HG03159 (cell line): ENCODE measurements at regions not wholly inside any gene's neighbourhood (a gene's known extent, or its start where the extent isn't known, plus 50 kb on each side); places are given as distances from the start of the nearest gene placed in this dataset.

Experiments
- ATAC-seq: cut with Tn5 transposase; IDR thresholded peaks from one replicate; pipeline ENCODE4 v1.9.1; 2021; ENCODE audit warnings: mild to moderate bottlenecking, moderate library complexity; ENCODE audit not compliant: unreplicated experiment

DNA sequence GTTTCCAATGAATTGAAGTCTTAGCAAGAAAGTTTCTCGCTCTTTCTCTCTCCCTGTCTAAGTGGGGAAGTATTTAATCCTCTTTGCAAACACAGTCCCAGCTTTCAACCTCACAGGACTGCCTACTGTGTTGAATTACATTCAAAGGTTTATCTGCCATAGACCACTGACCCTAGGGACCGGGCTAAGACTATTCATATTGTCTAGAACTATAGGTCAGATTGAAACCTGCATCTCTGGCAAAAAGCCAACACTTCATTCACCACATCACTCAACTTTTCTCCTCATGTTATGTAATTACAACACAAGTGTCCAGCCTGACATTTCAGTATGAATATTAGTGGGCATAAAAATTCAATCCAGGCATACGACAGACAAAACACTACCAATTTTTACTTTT lies 314.7 kb upstream of the RSPO3 start:
- peak; percentile 42 for ATAC-seq

DNA sequence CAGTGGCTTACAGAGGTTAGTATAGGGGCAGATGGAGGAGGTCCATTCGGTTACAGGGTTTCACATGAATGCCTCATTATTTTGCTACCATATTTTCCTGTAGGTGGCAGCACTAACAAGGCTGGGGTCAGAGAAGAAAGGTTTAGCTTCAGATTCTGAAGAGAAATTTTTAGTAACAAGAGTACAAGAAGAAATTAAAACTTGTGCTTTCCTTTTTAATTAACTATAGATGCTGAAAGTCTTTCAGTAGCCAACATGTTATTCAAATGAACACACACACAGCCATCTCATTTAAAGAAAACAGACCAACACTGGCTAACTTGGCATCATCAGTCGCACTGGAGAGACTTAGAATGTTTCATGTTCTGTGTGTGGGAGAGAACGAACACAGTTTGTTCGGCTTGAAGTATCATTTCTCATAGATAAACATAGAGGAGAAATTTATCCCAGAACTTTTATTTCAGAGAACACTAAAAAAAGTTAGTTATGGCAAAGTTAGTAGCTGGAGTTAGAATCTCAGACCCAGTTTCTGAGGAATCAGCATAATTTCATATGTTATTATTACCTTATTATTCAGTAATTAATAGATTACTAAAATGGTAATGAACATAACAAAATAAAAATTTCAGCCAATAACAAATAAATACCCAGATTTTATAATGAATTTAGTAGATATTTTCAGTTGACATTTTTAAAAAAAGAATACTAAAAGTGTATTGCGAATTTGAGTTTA lies 314.0 kb upstream of the RSPO3 start:
- ATAC-seq, result peak; percentile 90

DNA sequence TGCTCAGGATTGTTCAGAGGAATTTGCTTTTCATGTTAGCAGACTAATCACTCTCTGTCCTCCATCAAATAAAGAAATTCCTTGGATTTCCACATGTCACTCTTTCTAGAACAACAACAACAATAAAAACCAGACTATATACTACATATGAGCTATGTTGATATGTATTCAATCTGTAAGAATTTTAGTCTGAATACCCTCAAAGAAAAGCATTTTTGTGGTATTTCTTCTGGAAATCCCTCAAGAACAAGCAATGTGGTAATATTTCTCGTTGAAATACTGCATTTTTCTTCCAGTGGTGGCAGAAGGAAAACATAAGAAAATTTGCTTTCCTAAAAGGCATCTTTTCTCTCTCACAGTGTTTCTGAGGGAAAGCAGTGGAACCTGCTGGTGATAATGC lies 312.6 kb upstream of the RSPO3 start:
- no peak for ATAC-seq

DNA sequence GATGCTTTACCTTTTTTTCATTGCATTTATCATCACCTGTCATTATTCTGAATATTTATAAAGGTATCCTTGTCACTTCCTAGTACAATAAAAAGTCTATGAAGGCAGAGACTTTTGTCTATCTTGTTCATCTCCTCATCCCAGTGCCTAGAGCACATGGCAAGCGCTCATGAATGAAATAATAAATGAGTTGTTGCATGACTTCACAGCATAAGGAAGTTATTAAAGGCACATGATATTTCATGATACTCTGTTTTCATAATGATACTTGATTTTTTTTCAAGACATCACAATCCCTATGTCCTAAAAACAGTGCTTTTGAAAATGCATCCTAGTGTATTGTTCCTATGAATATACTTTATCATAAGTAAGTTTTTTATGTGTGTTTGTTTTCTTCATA lies 310.6 kb upstream of the RSPO3 start:
- ATAC-seq, result no peak

DNA sequence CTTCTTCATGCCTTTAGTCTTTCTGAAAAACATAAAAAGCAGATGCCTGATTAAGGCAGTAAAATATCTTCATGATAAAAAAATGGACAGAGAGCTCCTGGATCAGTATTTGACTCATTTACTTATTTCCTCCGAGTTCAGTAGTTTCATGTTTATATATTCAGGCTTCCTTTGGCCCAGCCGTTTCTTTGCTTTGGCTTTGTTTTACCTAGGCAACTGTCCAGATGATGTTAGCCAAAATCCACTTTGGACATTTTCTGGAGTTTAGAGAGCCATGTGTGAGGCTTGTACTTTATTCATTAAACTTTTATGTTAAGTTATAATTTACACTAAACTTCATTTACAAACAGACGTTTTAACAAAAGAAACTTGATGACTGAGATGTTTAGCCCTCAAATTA lies 307.1 kb upstream of the RSPO3 start:
- no peak for ATAC-seq

DNA sequence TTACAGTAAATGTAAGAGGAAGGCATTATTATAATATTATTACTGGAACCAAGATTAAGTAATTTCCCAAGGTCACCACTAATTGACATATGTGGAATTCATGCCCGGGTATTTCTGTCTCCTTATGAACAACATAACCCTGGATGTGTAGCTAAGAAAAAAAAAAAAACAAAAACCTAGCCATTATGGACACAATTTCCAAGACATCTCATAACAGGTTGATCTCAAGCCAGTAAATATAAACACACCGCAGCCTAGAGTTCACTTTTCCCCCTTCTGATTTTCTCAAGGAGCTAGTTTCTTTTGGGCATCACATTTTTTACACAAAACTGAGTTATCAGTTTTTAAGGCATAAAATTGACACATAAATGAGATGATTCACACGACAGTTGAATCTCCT lies 306.5 kb upstream of the RSPO3 start:
- no peak for ATAC-seq

DNA sequence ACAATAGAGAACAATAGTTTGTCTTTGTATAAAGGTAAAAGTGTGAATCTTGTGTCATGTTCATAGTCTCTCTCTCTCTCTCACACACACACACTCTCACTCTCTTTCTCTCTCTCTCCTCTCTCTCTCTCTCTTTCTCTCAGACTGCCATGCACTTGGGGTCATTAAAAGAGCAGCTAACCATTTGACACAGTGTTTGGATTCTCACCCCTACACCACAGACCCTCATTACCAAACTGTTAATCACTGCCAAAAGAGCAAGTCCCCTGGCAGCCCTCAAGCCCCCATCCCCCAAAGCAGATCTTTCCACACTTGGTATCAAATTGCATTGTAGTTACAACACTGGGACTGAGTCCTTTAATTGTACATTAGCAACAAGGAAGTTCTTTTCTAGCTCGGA lies 305.8 kb upstream of the RSPO3 start:
- ATAC-seq, result no peak

DNA sequence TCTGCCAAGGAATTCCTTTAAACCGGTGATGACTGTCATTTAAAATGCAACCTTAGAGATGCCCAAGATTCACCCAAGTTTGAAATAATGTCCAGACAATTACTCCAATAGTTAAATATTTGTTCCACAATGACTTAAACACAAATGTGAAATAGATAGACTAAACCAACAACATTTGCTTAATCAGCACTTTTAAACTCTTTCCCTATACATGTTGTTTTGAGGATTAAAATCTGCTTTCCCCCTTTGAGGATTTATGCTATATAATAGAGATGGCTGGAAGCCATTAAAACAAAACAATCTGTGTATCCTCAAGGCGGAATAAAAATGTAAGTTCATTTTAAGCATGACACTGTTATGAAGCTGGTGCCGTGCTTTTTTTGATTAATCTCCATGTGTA lies 297.8 kb upstream of the RSPO3 start:
- no peak for ATAC-seq

DNA sequence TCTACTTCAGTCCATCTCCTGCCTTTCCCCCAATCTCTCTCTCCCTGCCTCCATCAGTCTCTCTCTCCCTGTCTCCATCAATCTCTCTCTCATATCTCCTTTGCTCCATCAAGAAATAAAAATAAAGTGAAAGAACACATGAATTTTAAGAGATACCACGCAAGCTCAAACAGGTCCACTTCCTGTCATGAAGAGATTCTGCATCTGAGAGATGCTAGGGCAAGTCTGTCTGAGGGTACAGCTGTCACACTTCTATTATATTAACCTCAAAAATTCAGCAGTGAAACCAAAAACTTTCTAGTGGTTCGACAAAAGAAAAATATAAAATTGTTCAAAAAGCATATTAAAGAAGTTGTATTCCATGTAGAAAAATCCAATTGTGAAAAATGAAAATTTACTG lies 296.8 kb upstream of the RSPO3 start:
- ATAC-seq, result no peak

DNA sequence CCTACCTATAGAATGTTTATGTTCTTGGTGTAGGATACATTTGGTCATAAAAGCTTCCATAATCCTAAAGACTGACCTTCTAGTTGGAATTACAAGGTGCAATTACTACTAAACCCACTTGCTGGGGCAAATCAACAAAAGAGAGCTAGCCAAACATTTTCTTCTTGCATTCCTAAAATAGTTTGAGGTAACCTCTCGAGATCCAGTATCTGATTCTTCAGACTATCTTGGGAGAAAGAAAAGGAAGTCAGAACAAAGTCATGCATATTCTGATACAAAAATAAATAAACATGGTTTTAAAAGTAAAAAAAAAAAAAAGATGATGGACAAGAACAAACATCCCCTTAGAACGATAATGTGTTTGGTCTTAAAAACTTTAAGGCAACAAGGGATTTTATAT lies 294.2 kb upstream of the RSPO3 start:
- no peak for ATAC-seq

DNA sequence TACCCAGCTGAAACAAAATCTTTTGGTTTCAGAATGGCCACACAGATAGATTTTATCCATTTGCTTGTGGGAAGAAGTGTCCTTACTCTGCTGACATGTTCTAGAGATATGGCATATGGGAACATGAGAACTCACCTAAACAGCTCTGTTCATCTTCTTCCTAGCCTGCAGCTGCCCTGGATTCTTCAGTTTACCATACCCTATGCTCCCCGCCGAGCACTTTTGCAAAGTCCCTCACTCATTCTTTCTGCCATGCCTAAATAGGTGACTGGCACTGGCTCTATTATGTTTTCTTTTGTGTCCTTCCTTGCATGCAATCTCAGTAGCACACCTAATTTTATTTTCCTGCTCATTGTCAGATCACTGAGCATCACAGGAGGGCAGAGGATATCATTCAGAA lies 293.7 kb upstream of the RSPO3 start:
- no peak for ATAC-seq

DNA sequence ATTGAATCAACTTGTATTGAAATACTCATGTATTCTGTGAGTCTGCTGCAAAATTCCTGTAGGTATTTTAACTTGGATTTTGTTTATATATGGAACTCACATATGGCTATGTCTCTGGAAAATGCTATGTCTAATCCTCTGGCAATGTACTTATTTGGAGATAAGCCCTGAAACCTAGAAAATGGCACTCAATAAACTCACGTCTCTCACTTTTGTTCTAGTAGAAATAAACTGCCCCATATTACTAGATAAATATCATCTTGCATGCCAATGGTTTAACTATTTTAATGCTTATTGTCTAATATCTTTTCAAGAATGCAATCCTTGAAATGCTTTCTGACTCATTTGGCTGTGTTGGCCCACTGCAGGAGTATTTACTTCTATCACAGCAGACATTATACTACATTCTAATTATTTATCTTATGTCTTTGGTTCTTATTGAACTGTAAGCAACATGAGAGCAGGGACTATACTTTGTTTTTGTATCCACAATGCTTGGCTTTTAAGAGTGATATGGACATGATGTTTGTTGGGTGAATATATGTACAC lies 292.2 kb upstream of the RSPO3 start:
- ATAC-seq, result no peak

DNA sequence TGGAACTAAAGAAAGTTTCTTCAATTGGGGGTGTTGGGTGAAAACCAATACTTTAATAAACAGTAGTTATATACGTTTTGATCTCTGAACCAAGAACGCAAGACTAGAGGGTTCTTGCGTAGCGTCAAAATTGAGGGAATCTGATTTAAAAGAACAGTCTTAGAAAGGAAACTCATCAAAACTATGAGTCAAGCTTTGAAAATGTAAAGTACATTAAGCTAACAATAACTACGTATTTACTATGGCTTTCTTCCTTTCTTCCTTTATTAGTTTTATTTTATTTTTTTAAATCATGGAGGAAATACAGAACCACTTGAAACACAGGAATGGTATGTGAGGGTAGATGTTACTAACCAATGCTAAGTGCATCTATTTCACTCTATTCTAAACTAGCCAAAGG lies 287.0 kb upstream of the RSPO3 start:
- no peak for ATAC-seq

DNA sequence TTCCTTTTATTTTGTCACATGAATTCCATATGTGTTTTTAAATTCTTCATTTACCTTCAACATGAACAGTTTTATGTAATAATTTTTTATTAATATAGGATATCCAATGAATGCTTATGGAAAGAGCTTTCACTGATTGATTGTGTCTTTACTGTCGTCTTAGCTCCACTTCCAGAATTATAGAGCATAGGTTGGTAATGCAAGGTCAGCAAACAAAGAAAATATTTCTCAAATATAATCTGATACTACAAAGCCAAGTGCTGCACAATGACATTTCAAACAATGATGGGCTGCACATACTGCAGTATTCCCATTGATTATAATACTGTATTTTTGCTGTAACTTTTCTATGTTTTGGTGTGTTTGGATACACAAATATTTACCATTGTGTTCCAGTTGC lies 275.7 kb upstream of the RSPO3 start:
- ATAC-seq, result no peak

DNA sequence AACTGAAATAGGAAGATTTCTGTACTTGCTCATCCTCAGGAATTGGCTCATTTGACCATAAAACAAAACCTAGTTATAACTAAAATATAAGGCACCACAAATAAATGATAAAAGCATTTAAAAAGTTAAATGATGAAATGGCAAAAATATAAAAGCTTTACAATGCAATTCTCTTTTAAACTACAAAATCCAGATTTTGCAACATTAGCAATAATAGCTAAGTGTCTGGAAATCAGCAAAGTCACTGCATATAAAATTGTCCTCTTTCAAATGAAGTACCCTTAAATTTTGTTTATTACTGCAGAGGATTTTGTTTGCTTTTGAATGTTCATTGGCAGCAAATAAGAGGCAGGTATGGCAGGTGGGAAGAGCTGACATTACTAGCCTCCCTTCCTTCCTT lies 270.4 kb upstream of the RSPO3 start:
- ATAC-seq, result no peak

DNA sequence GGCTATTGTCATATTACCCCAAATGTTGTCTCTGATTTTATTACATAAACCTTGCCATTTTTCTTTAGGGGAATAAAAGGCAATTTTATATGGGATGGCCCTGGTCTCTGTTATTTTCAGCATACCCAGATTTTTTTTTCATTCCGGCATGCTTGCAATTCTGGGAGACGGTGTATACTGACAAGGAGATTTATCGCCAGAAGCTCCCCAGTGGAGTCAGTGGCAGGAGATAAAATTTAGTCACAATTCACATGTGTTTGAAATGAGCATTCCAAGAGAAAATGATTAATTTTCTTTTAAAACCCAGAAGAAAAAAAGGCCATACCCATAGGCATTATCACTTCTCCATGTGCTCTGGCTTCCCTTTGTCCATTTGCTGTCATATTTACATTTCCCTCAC lies 250.8 kb upstream of the RSPO3 start:
- no peak for ATAC-seq

DNA sequence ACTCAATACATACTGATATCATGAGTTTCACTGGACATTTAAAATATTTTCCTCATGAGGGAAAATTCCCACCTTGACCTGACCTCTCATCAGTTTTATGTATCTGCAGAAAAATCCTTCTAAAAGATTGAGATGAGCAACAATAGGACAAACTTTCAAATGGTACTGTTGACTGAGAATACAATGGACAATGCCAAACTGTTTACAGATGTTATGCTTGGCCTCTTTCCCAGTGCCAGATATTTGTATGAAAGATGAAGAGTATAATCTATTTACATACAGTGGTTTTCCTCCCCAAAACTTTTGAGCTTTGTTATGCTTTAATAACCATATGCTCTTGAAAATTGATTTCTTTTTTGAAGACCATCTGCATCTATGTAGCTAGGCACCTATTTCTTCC lies 245.1 kb upstream of the RSPO3 start:
- no peak for ATAC-seq

DNA sequence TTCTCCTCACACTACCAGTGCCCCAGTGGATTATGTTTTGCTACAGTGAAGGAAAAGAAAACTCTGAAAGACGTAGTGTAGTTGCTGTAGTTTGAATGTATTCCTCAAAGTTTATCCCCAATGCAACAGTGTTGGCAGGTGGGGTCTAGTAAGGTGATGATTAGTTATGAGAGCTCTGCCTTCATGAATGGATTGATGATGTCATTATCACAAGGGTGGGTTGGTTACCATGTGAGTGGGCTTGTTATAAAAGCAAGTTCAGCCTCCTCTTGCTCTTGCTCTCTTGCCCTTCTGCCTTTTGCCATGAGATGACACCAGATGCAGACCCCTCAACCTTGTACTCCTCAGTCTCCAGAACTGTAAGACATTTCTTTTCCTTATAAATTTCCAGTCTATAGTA lies 244.7 kb upstream of the RSPO3 start:
- ATAC-seq, result no peak

DNA sequence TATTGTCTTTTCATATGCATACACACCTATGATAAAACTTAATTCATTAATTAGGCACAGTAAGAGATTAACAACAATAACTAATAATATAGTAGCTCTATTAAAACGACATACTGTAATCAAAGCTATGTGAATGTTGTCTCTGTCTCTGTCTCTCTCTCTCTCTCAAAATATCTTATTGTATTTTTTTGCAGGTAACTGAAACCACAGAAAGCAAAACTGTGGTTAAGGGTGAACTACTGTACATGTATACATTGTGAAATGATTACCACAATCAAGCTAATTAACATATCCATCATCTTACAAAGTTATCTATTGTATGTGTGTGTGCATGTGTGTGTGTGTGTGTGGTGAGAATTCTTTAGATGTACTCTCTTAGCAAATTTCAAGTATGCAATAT lies 242.0 kb upstream of the RSPO3 start:
- ATAC-seq, result no peak

DNA sequence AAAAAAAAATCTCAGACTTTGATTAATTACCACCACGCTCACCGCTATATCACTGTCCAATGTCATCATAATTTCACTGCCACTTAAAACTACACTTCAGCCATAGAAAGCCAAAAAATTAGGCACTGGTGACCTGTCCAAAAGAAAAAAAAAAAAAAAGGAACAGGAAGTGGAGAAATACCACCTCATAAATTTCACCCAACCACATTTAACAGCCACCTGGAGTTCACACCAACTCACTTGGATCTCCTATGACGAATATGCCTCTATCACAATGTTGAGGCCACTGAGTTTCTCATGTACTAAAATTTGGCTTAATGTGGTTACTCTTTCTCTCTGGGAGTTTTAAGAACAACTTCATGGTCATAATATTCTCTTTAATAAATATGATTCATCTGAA lies 237.5 kb upstream of the RSPO3 start:
- ATAC-seq, result no peak

DNA sequence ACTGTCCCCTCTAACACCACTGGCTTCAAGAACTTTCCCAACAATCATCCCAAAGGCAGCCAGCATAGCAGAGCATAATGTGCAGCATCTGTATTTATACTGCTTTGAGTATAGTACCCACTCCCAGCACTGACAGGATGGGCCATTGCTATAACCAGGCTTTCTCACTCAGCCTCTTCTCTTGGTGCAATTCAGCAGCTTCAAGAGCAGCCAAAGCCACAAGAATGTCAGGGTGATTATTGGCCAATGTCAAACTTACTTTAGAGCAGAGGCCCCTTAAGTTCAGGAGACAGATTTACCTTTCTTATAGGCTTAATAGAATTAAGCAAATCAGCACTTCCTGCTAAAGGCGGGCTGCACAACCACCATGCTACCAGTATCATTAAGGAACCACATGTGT lies 232.4 kb upstream of the RSPO3 start:
- no peak for ATAC-seq

DNA sequence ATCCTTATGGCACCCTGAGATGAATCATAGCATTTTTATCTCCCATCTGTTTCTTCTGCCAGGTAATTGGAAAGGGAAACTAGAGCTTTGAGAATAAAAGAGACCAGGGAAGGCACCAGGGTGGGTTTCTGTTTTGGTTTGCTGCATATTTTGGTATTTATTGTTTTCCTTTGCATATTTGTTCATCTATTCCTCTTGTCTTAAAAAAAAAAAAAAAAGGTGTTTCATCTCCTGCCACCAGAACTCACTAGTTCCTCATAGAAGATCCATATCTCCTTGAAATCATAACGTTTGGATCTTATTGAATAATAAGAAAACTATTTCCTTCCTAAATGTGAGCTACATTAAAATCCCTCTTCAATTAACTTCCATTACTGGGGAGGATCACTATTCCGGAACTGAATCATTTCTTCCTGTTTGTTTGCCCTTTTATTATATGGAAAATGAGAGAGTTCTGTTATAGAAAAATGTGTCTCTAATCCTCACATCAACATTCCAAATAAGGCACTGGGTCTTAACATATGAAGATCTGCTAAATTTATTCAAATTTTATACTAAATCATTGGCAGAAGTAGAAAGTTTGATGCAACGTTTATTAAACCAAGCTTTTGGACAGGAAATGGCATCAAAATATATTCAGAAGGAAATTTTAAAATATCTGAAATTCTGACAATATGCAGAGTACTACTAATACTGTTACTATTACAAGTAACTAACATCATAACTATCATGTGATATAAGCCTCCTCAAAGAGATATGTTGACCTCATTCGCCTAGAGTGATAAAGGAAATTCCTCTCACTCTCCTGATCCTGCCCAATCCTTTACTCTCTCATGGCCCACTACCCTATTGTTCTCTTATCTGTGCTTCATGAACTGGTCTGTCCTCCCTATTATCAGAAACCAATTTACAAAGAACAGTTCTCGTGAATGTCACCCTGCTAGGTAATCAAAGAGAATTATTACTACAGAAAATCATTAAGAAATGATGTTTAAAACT lies 229.4 kb upstream of the RSPO3 start:
- ATAC-seq, result no peak
